Erythroblast (primary cell): ENCODE measurements at regions not wholly inside any gene's neighbourhood (a gene's known extent, or its start where the extent isn't known, plus 50 kb on each side); places are given as distances from the start of the nearest gene placed in this dataset.
A peak's percentile ranks its signal among the peaks of the same experiment; 100 is the strongest.
"Not testable (repeated sequence)": the region's sequence is repeated elsewhere in the genome, so short reads cannot be mapped to it uniquely, and the experiment has no call there.

Experiments used
- DNase-seq, 2 experiments: peaks; one replicate each; lab custom pipeline; 2025; lab: John Stamatoyannopoulos, UW
- GATA1 ChIP-seq: IDR thresholded peaks from 2 replicates; pipeline ENCODE4 v1.6.1; 2011; ENCODE audit warnings: low read depth, mild to moderate bottlenecking, control low read depth, low read length, moderate library complexity
- POLR2A ChIP-seq: IDR thresholded peaks from 2 replicates; pipeline ENCODE4 v1.6.1; 2011; ENCODE audit warnings: mild to moderate bottlenecking, low read length

GRCh38 chr10:109650228-109650627, 273.1 kb downstream of the XPNPEP1 start:
- no peak for DNase-seq
- TF ChIP-seq POLR2A (no peak), GATA1 (no peak)

GRCh38 chr10:109647627-109648026, 275.7 kb downstream of the XPNPEP1 start:
- DNase-seq: no peak

GRCh38 chr10:109633846-109634245, 289.5 kb downstream of the XPNPEP1 start:
- TF ChIP-seq POLR2A (no peak), GATA1 (no peak)
- DNase-seq: peak in 1 of 2 experiments; percentile 4

More at GRCh38 chr10:109647627-109648026, 275.7 kb downstream of the XPNPEP1 start:
- TF ChIP-seq POLR2A (no peak), GATA1 (no peak)

- not testable (repeated sequence) for DNase-seq
Measured at GRCh38 chr10:109633017-109633416, 290.3 kb downstream of the XPNPEP1 start.

- DNase-seq: no peak
- TF ChIP-seq POLR2A (no peak), GATA1 (no peak)
Measured at GRCh38 chr10:109624939-109625338, 298.4 kb downstream of the XPNPEP1 start.

- TF ChIP-seq POLR2A: no peak
- no peak for TF ChIP-seq GATA1
Measured at GRCh38 chr10:109622566-109622965, 300.7 kb downstream of the XPNPEP1 start.

GRCh38 chr10:109620396-109620795, 302.9 kb downstream of the XPNPEP1 start:
- no peak for DNase-seq
- TF ChIP-seq GATA1 (no peak), POLR2A (no peak)

More at GRCh38 chr10:109622566-109622965, 300.7 kb downstream of the XPNPEP1 start:
- no peak for DNase-seq

- TF ChIP-seq GATA1: no peak
- no peak for TF ChIP-seq POLR2A
Measured at GRCh38 chr10:109619914-109620313, 303.4 kb downstream of the XPNPEP1 start.

GRCh38 chr10:109618748-109619147, 304.6 kb downstream of the XPNPEP1 start:
- DNase-seq: no peak
- no peak for TF ChIP-seq POLR2A
- no peak for TF ChIP-seq GATA1

More at GRCh38 chr10:109619914-109620313, 303.4 kb downstream of the XPNPEP1 start:
- no peak for DNase-seq

GRCh38 chr10:109618301-109618700, 305.0 kb downstream of the XPNPEP1 start:
- TF ChIP-seq GATA1 (no peak), POLR2A (no peak)
- DNase-seq: no peak

GRCh38 chr10:109616359-109616980, 306.8 kb downstream of the XPNPEP1 start:
- no peak for DNase-seq
- TF ChIP-seq GATA1 (no peak), POLR2A (no peak)

- DNase-seq: not testable (repeated sequence)
Measured at GRCh38 chr10:109595356-109595755, 328.0 kb downstream of the XPNPEP1 start.

GRCh38 chr10:109593682-109594081, 329.6 kb downstream of the XPNPEP1 start:
- no peak for DNase-seq
- TF ChIP-seq GATA1 (no peak), POLR2A (no peak)

- no peak for TF ChIP-seq GATA1
- no peak for TF ChIP-seq POLR2A
- DNase-seq: no peak
Measured at GRCh38 chr10:109592391-109592790, 330.9 kb downstream of the XPNPEP1 start.

GRCh38 chr10:109591601-109592000, 331.7 kb downstream of the XPNPEP1 start:
- DNase-seq: no peak
- TF ChIP-seq POLR2A (no peak), GATA1 (no peak)

GRCh38 chr10:109588259-109588658, 335.1 kb downstream of the XPNPEP1 start:
- DNase-seq: no peak
- no peak for TF ChIP-seq POLR2A
- no peak for TF ChIP-seq GATA1
